GM21723 (cell line): ENCODE measurements at regions not wholly inside any gene's neighbourhood (a gene's known extent, or its start where the extent isn't known, plus 50 kb on each side); places are given as distances from the start of the nearest gene placed in this dataset.
"Not testable (repeated sequence)": the region's sequence is repeated elsewhere in the genome, so short reads cannot be mapped to it uniquely, and the experiment has no call there.

Source experiments
- ATAC-seq: cut with Tn5 transposase; IDR thresholded peaks from one replicate; pipeline ENCODE4 v1.9.1; 2021; ENCODE audit warnings: mild to moderate bottlenecking, moderate library complexity; ENCODE audit not compliant: unreplicated experiment

GRCh38 chr3:143175940-143176894 lies 56.6 kb downstream of the CHST2 start:
- not testable (repeated sequence) for ATAC-seq

DNA sequence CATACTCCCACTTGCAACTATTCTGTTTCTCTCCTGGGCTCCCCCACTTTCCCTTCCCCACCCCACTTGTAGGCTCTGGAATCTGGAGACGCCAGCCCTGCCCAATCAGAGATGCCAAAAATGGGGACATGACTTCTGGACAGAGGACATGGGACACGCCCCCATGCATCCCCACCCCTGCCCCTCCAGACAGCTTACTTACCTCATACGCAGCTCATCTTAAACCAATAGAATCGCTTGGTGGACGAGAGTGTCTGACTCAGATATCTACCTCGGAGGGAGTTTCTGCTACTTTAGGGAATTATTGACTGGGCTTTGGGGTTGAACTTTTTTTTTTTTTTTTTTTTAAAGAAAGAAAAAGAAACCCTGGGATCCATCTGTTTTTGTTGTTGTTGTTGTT lies 58.4 kb downstream of the CHST2 start:
- not testable (repeated sequence) for ATAC-seq

DNA sequence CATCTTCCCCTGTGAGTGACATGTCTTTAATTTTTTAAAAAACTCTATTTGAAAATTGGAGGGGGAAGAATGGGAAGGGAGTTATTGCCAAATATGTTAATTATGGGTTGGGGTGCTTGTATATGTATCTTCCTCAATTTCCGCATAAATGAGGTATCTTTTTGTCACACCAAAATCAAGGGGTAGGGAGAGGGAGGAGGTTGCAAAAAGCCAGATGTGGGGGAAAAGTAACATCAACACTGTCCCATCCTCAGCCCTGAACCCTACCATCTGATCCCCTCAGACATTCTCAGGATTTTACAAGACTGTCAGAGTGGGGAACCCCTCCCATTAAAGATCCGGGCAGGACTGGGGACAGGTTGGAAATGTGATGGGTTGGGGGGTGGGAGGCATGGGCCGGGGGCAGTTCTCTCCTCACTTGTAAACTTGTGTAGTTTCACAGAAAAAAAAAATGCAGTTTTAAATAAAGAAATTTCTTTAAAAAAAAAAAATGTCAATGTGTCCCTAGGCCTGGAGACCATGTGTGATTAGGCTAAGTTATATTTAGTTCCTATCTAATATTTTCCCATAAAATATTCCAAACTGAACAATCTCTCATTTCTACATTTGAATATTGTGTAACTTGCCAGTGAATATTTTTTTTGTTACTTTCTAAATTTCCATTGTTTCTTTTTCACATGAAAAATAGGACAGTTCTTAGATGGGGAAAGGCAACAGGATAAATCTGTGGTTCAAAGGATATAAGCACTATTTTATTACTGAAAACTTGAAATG lies 59.4 kb downstream of the CHST2 start:
- ATAC-seq: not testable (repeated sequence)

DNA sequence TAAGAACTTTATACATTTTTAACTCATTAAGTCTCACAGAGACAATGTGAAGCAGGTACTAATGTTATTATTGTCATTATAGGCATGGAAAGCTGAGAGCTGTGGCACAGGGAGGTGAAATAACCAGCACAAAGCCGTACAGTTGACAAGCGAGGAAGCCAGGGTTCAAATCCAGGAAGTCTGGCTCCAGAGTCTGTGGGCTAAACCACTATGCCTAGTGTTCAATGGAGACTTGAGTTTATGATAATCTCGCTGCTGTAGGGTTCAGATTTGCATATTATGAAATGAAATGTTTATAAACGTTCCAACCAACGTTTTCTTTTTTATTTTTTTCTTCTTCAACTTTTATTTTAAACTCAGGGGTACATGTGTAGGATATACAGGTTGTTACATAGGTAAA lies 60.0 kb downstream of the CHST2 start:
- no peak for ATAC-seq

DNA sequence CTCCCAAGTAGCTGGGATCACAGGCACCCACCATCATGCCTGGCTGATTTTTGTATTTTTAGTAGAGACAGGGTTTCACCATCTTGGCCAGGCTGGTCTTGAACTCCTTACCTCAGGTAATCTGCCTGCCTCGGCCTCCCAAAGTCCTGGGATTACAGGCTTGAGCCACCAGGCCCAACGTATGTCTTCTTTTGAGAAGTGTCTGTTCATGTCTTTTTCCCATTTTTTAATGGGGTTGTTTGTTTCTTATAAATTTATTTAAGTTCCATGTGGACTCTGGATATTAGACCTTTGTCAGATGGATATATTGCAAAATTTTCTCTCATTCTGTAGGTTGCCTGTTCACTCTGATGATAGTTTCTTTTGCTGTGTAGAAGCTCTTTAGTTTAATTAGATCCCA lies 61.3 kb downstream of the CHST2 start:
- ATAC-seq: not testable (repeated sequence)

DNA sequence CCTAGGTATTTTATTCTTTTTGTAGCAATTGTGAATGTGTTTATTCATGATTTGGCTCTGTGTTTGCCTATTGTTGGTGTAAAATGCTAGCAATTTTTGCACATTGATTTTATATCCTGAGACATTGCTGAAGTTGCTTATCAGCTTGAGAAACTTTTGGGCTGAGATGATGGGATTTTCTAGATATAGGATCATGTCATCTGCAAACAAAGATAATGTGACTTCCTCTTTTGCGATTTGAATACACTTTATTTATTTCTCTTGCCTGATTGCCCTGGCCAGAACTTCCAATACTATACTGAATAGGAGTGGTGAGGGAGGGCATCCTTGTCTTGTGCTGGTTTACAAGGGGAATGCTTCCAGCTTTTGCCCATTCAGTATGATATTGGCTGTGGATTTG lies 62.4 kb downstream of the CHST2 start:
- ATAC-seq: not testable (repeated sequence)

DNA sequence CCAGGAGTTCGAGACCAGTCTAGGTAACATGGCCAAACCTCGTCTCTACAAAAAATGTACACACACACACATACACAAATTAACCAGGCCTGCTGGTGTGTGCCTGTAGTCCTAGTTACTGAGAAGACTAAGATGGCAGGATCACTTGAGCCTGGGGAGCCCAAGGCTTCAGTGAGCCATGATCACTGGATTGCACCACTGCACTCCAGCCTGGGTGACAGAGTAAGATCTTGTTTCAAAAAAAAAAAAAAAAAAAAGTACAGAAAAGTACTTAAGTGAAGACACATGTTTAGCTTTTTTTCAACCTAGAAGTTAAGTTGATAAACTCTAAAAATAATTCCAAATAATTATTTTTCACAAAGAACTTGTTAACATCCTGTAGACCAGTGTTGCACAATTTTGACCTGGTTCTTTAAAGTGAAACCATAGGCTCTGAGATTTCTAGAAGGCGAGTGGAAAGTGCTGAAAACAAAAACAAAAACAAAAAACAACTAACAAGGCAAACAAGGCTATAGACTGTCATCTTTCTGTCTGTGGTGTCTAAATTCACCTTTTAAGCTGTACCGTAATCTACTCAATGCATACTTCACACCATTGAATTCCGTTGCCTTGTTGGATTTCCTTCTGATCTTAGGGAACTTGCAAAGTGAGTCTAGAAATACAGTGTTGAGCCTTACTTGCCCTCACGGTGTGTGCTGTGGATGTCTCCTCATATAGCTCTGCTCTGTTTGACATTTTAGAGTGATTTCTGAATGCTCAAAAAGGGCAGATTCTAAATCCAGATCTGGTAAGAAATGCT lies 63.5 kb downstream of the CHST2 start:
- ATAC-seq: no peak

DNA sequence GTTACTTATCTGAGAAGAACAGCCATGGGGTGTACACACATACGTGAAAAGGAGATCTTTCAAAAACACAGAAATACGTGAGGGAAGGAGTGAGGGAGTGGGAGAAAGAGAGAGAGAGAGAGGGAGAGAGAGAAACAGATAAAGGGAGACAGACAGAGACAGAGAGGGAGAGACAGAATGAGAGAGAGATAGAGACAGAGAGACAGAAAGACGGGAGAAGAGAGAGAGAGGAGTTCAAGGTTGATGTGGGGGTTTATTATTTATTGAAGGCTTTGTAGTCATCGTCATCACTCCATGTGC lies 64.0 kb downstream of the CHST2 start:
- no peak for ATAC-seq

DNA sequence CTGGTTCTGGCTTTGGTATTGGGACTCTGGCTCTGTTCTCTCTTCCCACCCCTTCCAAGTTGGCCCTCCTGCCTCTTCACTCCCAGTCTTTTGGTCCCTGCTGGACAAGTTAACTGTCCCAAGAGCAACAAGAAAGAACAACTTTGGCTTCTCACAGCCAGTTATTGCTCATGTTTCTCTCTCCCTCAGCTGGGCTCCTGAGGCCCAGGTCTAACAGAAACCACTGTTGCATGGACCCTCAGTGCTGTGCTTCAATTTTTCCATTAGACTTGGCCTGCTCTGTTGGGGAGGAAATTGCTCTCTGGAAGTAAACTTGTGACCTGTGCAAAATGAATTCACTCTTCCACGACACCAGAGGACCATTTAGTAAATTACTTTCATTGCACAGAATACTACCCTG lies 64.5 kb downstream of the CHST2 start:
- no peak for ATAC-seq

GRCh38 chr3:143185401-143185800 lies 65.8 kb downstream of the CHST2 start:
- no peak for ATAC-seq

- no peak for ATAC-seq
These were observed 67.5 kb downstream of the CHST2 start for GRCh38 chr3:143187111-143187510.

DNA sequence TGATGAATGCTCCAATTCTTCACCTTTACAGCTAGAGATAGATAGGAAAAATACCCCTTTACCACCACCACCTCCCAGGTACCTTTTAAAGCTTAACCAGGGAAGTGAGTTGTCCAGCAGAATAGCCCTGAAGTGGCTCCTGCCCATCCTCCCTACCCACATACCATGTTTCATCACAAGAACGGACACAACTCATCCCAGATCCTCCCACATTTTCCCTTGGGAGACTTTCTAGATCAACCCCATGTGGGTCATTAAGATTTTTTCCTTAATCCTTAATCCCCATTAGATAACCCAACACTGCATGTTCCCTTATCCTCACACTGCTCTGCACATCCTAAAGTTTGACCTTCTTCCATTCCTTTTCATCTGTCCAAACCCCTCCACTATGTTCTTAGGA lies 69.3 kb downstream of the CHST2 start:
- no peak for ATAC-seq

DNA sequence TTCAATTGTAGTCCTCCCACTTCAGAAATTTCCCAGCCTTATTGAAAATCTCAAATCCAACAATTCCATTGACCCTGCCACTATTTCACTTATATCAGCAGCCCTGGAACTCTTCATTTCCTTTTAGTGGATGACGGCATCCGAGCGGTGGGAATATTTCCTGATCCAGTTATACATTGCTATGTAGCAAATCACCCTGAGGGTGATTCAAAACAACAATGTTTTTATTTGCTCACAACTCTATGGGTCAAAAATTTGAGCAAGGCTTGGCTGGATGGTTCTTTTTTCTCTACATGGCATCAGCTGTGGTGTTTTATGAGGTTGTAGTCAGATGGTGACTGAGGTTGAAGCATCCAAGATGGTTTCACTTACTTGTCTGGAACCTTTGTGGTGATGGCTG lies 70.5 kb downstream of the CHST2 start:
- no peak for ATAC-seq

- ATAC-seq: no peak
These were observed 72.6 kb downstream of the CHST2 start for GRCh38 chr3:143192193-143192592.

- no peak for ATAC-seq
These were observed 80.7 kb downstream of the CHST2 start for GRCh38 chr3:143200001-143200924.

DNA sequence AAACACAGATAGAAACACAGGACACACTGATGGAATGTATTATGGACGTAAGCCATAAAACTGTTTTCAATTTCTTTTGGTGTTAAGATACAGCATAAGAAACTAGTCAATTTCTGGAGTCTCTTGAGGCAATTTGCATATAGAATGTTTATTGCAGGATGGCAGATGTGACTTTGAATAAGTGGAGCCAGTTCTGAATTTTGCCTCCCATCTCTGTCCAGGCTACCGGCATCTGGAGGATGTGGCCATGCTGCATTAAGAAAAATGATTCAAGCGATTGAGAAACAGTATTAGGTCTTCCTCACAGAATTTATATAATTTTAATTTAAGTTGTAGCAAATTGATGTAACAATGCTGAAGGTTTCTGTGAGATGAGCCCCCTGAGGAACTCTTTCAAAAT lies 81.5 kb downstream of the CHST2 start:
- ATAC-seq: no peak

DNA sequence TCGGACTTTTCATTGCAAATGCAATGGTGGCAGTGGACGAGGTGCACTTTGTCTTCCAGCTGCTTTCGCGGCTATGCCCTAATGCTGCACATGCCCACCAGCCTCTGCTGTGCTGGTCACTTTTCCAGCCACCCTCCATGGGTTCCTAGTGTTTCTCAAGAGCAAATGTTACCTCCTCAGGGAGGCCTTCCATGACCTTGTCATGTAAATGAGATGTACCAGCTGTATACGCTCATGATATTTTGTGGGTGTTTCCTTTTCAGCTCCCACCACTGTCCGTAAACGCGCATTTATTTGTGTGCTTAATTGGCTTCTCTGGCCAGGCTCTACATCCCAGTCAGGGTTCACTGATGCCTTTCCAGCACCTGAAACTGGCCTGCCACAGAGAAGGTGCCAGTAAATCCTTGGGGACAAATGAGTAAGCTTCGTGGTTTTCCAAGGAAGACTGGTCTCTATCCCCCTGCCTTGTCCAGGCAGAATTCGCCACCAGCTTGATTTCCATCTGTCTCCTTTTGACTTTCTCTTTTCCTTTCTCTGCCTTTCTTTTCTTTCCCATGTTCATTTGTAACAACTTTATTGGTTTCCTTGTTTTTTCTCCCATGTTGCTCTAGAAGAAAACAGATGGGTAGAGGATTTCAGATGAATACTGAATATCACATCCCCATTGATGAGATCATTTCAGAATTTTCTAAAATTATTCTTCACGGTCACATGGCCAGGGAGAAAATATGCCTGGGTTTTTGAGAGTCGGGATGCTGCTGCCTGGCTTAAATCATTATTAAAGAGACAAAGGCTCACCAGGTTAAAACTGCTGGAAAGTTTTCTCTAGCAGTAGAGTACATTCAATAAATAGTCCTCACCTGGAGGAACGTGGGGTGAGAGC lies 82.5 kb downstream of the CHST2 start:
- no peak for ATAC-seq

DNA sequence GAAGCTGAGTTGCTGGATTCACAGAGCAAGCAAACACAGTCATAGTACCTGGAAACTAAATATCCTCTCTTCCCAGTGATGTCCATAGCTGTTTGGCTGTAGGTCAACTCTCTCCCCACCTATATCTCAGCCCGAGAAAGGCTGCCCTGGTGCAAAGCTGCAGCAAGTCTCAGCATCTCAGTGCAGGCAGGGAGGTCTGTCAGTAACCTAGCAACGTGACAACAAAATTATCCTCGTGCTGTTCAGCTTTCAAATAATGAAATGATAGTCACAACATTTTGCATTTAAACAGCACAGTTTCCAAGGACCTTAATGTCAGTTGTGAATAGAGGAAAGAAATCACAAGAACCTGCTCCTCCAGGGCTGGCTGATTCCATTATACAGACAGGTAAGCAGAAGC lies 83.6 kb downstream of the CHST2 start:
- no peak for ATAC-seq

DNA sequence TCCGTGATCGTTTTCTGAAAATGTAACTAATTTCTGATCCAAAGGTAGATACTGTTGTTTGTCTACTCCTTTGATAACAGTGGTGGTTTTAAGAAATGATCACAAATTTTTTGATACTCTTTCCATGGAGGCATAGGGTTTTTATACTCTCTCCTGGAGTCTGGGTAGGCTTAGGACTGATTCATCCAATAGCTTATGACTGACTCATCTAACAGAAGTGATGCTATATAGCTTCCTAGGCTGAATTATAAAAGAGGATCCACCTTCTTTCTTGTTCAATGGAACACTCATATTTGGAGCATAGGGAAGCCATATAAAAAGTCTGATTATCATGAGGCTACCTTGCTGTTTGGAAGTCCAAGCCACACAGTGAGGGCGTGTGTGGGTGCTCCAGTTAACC lies 84.3 kb downstream of the CHST2 start:
- ATAC-seq: no peak
